H9 (cell line): ENCODE measurements at regions not wholly inside any gene's neighbourhood (a gene's known extent, or its start where the extent isn't known, plus 50 kb on each side); places are given as distances from the start of the nearest gene placed in this dataset.

Source experiments
- DNase-seq: peaks from one replicate; pipeline ENCODE4 v3.0.0-alpha.2; 2017
- H2AFZ ChIP-seq: one replicate; pipeline ENCODE4 v1.6.1; 2013; ENCODE audit warnings: mild to moderate bottlenecking, low read length, control low read depth, moderate library complexity
- H2AK5ac ChIP-seq: 2 replicates; pipeline ENCODE4 v1.6.1; 2013; ENCODE audit warnings: low read length, control low read depth, mixed read lengths; ENCODE audit not compliant: insufficient read length
- H2BK120ac ChIP-seq: one replicate; pipeline ENCODE4 v1.6.1; 2013; ENCODE audit warnings: low read depth, mild to moderate bottlenecking, low read length, control low read depth, inconsistent platforms; ENCODE audit not compliant: poor library complexity, severe bottlenecking
- H2BK12ac ChIP-seq: 2 replicates; pipeline ENCODE4 v1.6.1; 2013; ENCODE audit warnings: low read length, control low read depth, mixed read lengths, low read depth; ENCODE audit not compliant: insufficient read length
- H2BK15ac ChIP-seq: 2 replicates; pipeline ENCODE4 v1.6.1; 2013; ENCODE audit warnings: low read depth, low read length, control low read depth
- H2BK20ac ChIP-seq: one replicate; pipeline ENCODE4 v1.6.1; 2013; ENCODE audit warnings: low read depth, mild to moderate bottlenecking, low read length, control low read depth, inconsistent platforms; ENCODE audit not compliant: poor library complexity, severe bottlenecking
- H2BK5ac ChIP-seq: 2 replicates; pipeline ENCODE4 v1.6.1; 2013; ENCODE audit warnings: low read length, control low read depth, mixed read lengths; ENCODE audit not compliant: insufficient read length
- H3K14ac ChIP-seq: 2 replicates; pipeline ENCODE4 v1.6.1; 2013; ENCODE audit warnings: low read length, control low read depth; ENCODE audit not compliant: insufficient read depth
- H3K18ac ChIP-seq: 2 replicates; pipeline ENCODE4 v1.6.1; 2013; ENCODE audit warnings: low read depth, mild to moderate bottlenecking, mixed read lengths, low read length, control low read depth; ENCODE audit not compliant: insufficient read length
- H3K23ac ChIP-seq: 2 replicates; pipeline ENCODE4 v1.6.1; 2013; ENCODE audit warnings: low read length, control low read depth, mixed read lengths, low read depth; ENCODE audit not compliant: insufficient read length
- H3K23me2 ChIP-seq: 2 replicates; pipeline ENCODE4 v1.6.1; 2013; ENCODE audit warnings: low read depth, mild to moderate bottlenecking, mixed read lengths, low read length, control low read depth; ENCODE audit not compliant: insufficient read length, poor library complexity, severe bottlenecking
- H3K27ac ChIP-seq: 2 replicates; pipeline ENCODE4 v1.5.1; 2013; ENCODE audit warnings: low read length, control low read depth, mixed read lengths, low read depth; ENCODE audit not compliant: insufficient read length
- H3K27me3 ChIP-seq: 2 replicates; pipeline ENCODE4 v1.6.1; 2013; ENCODE audit warnings: low read length, control low read depth, inconsistent platforms; ENCODE audit not compliant: insufficient read depth
- H3K4ac ChIP-seq: 2 replicates; pipeline ENCODE4 v1.6.1; 2013; ENCODE audit warnings: low read depth, mild to moderate bottlenecking, control low read depth, inconsistent platforms, low read length, moderate library complexity
- H3K4me1 ChIP-seq: 2 replicates; pipeline ENCODE4 v1.6.1; 2013; ENCODE audit warnings: low read length, control low read depth, inconsistent platforms; ENCODE audit not compliant: insufficient read depth
- H3K4me2 ChIP-seq: 2 replicates; pipeline ENCODE4 v1.6.1; 2013; ENCODE audit warnings: low read length, control low read depth, mixed read lengths; ENCODE audit not compliant: insufficient read length, insufficient read depth
- H3K56ac ChIP-seq: 2 replicates; pipeline ENCODE4 v1.6.1; 2013; ENCODE audit warnings: low read depth, mild to moderate bottlenecking, mixed read lengths, low read length, control low read depth; ENCODE audit not compliant: insufficient read length
- H3K79me1 ChIP-seq: 2 replicates; pipeline ENCODE4 v1.6.1; 2013; ENCODE audit warnings: low read depth, mild to moderate bottlenecking, moderate library complexity, low read length, control low read depth, inconsistent platforms; ENCODE audit not compliant: insufficient read depth, poor library complexity, severe bottlenecking
- H3K79me2 ChIP-seq: 2 replicates; pipeline ENCODE4 v1.6.1; 2013; ENCODE audit warnings: low read length, control low read depth, inconsistent platforms; ENCODE audit not compliant: insufficient read depth
- H3K9ac ChIP-seq: 2 replicates; pipeline ENCODE4 v1.6.1; 2013; ENCODE audit warnings: low read length, control low read depth, mixed read lengths; ENCODE audit not compliant: insufficient read length; ENCODE audit errors: extremely low read depth
- H3K9me3 ChIP-seq: one replicate; pipeline ENCODE4 v1.6.1; 2013; ENCODE audit warnings: low read depth, low read length, inconsistent platforms; ENCODE audit not compliant: control insufficient read depth
- H3T11ph ChIP-seq: one replicate; pipeline ENCODE4 v1.6.1; 2013; ENCODE audit warnings: mild to moderate bottlenecking, low read length, control low read depth, inconsistent platforms
- H4K20me1 ChIP-seq: one replicate; pipeline ENCODE4 v1.6.1; 2013; ENCODE audit not compliant: control insufficient read depth, insufficient read length, insufficient read depth
- H4K5ac ChIP-seq: 2 replicates; pipeline ENCODE4 v1.6.1; 2013; ENCODE audit warnings: low read depth, mild to moderate bottlenecking, mixed read lengths, low read length, control low read depth; ENCODE audit not compliant: insufficient read length
- H4K8ac ChIP-seq: replicated peaks from 2 replicates; pipeline ENCODE4 v1.6.1; 2013; ENCODE audit warnings: low read length, control low read depth, mixed read lengths, low read depth; ENCODE audit not compliant: insufficient read length
- H4K91ac ChIP-seq: 2 replicates; pipeline ENCODE4 v1.6.1; 2013; ENCODE audit warnings: low read depth, mild to moderate bottlenecking, moderate library complexity, mixed read lengths, low read length, control low read depth; ENCODE audit not compliant: insufficient read length
- H3K27ac Mint-ChIP-seq, 3 experiments: 2 replicates in 2 of 3; 3 replicates in 1 of 3; pipeline ENCODE4 v1.8.0; 2020 to 2021; ENCODE audit warnings: mixed read lengths in 3 of 3, mild to moderate bottlenecking in 1 of 3, moderate library complexity in 1 of 3
- H3K27me3 Mint-ChIP-seq: 2 replicates; pipeline ENCODE4 v1.8.0; 2021; ENCODE audit warnings: low read depth, mild to moderate bottlenecking, moderate library complexity, mixed read lengths
- H3K36me3 Mint-ChIP-seq, 3 experiments: 2 replicates in 2 of 3; 3 replicates in 1 of 3; pipeline ENCODE4 v1.8.0; 2020 to 2021; ENCODE audit warnings: low read depth in 3 of 3, mixed read lengths in 3 of 3; ENCODE audit not compliant: insufficient read depth in 1 of 3
- H3K4me1 Mint-ChIP-seq, 2 experiments: 2 replicates each; pipeline ENCODE4 v1.8.0; 2020; ENCODE audit warnings: mixed read lengths in 2 of 2
- H3K4me3 Mint-ChIP-seq, 2 experiments: 2 replicates in 1 of 2; 3 replicates in 1 of 2; pipeline ENCODE4 v1.8.0; 2020 to 2021; ENCODE audit warnings: mild to moderate bottlenecking in 2 of 2, mixed read lengths in 2 of 2, moderate library complexity in 1 of 2
- H3K9me3 Mint-ChIP-seq, 2 experiments: 2 replicates in 1 of 2; 3 replicates in 1 of 2; pipeline ENCODE4 v1.8.0; 2020; ENCODE audit warnings: mild to moderate bottlenecking in 2 of 2, mixed read lengths in 2 of 2, moderate library complexity in 1 of 2
- CTCF ChIP-seq: fragments of 200-600 bp; sonication (generic); conservative IDR thresholded peaks from 3 replicates; pipeline ENCODE4 v1.8.0; 2021; ENCODE audit warnings: antibody characterized with exemption, mild to moderate bottlenecking
- WGBS: extraction: QIAGEN DNeasy Blood & Tissue Kit; methylation state at CpG from one replicate; pipeline ENCODE4 v1.1.7; 2013; ENCODE audit warnings: missing lambda C conversion rate, low lambda C conversion rate, mixed read lengths; ENCODE audit not compliant: insufficient read length; ENCODE audit errors: extremely low coverage; 5-methylcytosine and 5-hydroxymethylcytosine counted together

DNA sequence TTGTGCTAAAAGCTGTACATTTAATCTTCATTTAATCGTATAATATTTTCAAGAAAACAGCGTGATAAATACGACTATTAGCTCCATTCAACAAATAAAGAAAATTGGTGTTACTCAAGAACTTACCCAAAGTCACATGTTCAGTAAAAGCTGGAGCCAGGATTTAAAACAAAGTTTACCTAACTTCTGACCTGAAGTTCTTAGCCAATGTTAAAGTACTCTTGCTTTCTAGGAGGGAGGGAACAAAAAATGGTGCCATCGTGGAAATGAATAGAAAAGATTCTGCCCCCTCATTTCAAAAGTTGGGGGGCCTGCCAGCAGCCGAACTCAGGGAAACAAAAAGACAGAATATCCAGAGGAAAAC lies 395.8 kb downstream of the CD109 start:
- Histone ChIP-seq H2BK12ac (no peak overlapping the region), H3K18ac (no peak overlapping the region), H4K20me1 (no peaks in the 10 kb centered on the region), H3K27ac (no peak overlapping the region), H3K27me3 (no peaks in the 10 kb centered on the region), H4K8ac (no peak overlapping the region), H4K91ac (no peak overlapping the region), H2AFZ (no peak overlapping the region), H3K79me1 (no peaks in the 10 kb centered on the region), H3K9me3 (no peaks in the 10 kb centered on the region), H3K56ac (no peak overlapping the region), H2AK5ac (no peak overlapping the region), H3K14ac (no peak overlapping the region), H3K23me2 (no peaks in the 10 kb centered on the region), H2BK15ac (no peak overlapping the region), H3K23ac (no peak overlapping the region), H4K5ac (no peak overlapping the region), H2BK20ac (no peak overlapping the region), H3K4ac (no peak overlapping the region), H3T11ph (no peak overlapping the region), H2BK120ac (no peak overlapping the region), H3K9ac (no peak overlapping the region), H3K4me1 (no peaks in the 10 kb centered on the region), H3K4me2 (no peak overlapping the region), H2BK5ac (no peak overlapping the region), H3K79me2 (no peaks in the 10 kb centered on the region)
- Mint-ChIP-seq H3K4me3 (no peak overlapping the region), H3K27ac (no peak overlapping the region), H3K4me1 (no peaks in the 10 kb centered on the region), H3K9me3 (no peaks in the 10 kb centered on the region), H3K27me3 (no peaks in the 10 kb centered on the region), H3K36me3 (no peaks in the 10 kb centered on the region)
- TF ChIP-seq CTCF: no peak
- no peak for DNase-seq
- WGBS: no CpG with 5 or more reads among the region's 5 CpGs
